GM19452 (cell line): ENCODE measurements at regions not wholly inside any gene's neighbourhood (a gene's known extent, or its start where the extent isn't known, plus 50 kb on each side); places are given as distances from the start of the nearest gene placed in this dataset.

Experiments
- ATAC-seq: cut with Tn5 transposase; IDR thresholded peaks from one replicate; pipeline ENCODE4 v1.9.1; 2021; ENCODE audit not compliant: unreplicated experiment

DNA sequence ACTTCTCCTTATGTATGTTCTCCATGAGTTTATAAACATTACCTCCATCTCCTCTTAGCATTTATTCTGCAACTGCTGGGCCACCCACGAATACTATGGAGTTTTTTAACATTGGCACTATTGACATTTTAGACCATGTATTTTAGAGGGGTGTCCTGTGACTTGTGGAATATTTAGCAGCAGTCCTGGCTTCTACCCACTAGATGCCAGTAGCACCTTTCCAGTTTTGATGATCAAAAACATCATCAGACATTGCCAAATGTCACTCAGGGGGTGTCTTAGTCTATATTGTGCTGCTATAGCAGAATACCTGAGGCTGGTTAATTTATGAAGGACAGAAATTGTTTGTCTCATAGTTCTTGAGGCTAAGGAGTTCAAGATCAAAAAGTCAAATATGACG, 187.5 kb upstream of the RORB start:
- ATAC-seq = no peak

DNA sequence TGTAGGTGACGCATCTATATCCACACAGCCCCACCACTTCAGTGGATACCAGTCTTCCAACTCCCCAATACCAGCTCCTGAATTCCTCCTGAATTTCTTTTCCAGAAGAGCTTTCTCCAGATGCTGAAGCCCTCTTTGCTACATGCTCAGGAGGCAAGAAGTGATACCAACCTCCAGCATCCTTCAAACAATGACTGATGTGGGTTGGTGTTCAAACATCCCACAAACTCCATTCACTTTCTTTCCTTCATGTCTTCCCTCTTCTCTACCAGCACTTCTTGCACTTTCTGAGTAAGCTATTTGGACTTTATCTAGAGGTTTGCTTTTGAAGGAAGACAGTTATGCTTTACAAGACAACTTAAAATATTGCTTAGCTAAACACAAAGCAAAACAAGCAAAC, 179.9 kb upstream of the RORB start:
- ATAC-seq = no peak

DNA sequence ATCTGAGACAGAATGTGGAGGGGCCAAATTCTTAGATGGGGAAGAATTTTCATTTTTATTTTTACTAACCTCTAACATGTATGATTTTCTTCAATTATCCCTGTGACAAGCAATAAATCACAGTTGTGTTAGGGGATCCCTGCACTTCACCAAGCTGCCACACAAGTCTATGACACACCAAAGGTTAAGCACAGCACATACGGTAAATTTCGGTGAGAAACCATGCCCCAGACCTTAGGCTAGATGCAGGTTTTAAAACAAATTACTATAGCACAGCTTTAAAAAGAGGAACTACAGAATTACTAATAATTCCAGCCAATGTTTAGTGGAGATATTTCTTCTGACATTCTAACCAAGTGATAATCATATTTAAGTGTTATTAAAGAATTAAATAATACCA, 175.7 kb upstream of the RORB start:
- ATAC-seq = no peak

DNA sequence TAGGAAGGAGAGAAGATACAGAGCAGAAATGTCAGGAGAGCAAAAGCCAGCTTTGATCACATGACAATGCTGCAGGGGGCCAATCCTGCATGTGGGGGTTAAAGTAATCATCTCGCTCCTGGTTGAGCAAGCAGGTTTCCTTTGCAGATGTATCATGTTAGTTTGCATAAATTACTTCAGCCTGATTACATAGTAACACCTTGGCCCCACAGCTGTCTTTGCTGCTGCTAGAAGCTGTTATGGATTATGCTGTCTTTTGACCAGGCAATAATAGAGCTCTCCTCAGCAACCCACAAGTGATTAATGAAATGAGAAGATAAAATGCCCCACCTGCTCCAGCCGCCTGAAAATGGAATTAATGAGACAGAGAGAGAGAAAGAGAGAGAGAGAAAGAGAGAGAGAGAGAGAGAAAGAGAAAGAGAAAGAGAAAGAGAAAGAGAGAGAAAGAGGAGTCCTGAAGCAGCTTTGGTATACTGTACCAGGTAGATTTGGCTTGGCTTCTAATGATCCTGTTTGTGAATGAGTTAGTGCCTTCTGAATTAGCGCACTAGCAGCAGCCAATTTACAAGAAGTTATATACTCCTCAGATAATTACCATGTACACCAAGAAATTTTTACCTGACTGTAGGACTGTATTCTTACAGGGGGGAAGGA, 174.3 kb upstream of the RORB start:
- ATAC-seq = no peak

DNA sequence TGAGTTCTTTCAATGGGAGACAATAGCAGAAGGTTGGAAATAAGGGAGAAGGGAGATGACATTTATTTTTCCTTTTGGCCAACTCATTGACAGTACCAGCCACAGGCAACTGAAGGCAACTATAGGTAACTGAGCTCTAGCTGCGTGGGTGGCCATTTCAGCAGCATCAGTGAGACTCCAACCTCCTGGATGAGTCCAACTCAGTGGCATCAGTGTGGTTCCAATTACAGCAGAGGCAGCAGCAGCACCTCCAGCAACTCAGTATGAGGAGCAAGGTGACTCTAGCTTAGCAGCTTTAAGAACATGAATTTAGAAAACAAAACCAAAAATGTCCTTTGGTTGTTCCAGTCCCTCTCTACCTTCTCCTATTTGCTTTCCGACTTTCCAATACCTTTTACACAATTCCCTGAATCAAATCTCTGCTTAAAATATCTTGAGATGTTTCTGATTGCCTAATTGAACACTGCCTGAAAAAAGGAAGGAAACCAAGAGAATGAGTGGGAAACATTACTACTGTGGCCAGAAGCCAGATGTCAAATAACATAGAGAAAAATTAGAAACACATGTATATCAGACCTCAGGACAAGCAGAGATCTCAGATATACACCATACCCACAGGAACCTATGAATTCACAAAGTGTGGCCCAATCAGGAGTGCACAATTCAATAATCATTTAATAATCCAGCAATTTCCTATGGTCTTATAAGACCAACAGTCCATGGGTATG, 166.5 kb upstream of the RORB start:
- no peak for ATAC-seq

DNA sequence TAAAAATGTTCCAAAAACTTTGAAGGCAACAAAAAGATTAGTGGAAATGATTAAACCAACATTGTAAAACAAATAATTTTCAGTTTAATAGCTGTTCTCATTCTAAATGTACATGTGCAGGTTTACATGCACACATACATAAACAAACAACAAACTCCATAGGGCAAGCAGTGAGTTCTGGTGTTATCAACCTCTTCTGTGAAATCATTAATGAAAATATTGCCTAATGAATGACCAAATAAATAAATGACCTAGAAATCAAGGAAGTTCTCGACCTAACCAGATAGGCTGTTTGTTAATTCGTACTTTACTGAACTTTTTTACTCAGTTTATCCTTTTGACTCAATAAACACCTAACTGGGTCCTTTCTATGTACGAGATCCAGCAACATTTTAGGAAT, 165.5 kb upstream of the RORB start:
- ATAC-seq = no peak

DNA sequence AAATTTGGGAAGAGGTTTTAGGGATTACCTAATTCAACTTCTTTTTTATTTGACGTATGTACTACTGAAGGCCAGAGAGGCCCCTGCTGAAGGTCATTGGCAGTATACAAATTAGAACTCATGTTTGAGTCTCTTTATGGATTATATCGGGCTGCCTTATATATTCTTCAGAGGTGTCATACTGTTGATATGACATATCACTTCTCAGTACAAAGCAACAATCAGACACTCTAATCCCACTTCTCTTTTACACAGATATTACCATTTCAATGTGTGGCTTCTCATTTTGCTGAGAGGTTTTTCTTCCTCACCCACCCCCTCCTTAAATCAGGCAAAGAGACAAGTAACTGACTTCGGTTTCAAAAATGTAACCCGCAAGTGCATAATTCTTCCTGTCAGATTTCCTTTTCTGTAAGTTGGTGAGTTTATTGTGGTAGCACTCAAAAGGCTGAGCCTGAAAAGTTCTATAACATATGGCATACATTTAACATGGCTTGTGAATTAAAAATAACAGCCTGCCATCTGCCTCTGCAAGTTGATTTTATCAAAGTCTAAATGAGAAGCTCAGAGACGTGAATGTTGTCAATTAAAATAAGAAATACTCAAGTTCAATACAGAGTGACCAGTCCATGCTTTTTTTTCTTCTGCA, 163.6 kb upstream of the RORB start:
- ATAC-seq = no peak

GRCh38 chr9:74334271-74334670, 162.9 kb upstream of the RORB start:
- no peak for ATAC-seq

GRCh38 chr9:74336161-74336560, 161.0 kb upstream of the RORB start:
- ATAC-seq = no peak

DNA sequence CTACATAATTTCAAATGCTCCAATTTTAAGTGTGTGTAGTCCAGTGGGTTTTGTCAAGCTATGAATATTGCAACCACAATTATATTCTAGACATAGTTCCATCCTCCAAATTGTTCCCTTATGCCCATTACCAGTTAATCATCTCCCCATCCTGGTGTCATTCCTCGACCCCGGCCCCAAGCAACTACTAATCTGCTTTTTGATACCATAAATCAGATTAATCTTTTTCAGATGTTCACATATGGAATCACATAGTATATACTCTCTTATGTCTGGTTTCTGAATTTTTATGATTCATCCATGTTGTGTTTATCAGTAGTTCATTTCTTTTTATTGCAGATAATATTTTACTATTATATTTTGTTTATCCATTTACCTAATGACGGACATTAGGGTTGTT, 148.4 kb upstream of the RORB start:
- no peak for ATAC-seq

- no peak for ATAC-seq
Measured at GRCh38 chr9:74355107-74355506, 142.0 kb upstream of the RORB start.

DNA sequence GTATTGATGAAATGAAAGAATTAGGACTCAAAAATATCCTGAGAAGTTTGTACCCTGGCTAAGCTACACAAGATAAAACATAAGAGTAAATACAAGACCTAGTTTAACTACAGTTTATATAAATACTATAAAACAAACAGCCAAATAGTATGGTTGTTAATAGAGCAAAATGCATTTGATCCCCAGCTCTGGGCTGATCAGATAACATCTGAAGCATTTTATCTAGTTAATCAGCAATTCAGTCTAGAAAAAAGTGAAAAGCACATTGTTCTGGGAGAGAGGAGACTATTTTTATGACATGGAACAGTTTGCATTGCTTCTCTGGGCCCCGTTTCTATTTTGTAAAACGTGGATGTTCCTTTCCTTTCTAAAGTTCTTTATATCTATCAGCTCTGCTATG, 139.6 kb upstream of the RORB start:
- no peak for ATAC-seq

- no peak for ATAC-seq
Measured at GRCh38 chr9:74358959-74359358, 138.2 kb upstream of the RORB start.

GRCh38 chr9:74361508-74361907, 135.6 kb upstream of the RORB start:
- ATAC-seq = no peak

DNA sequence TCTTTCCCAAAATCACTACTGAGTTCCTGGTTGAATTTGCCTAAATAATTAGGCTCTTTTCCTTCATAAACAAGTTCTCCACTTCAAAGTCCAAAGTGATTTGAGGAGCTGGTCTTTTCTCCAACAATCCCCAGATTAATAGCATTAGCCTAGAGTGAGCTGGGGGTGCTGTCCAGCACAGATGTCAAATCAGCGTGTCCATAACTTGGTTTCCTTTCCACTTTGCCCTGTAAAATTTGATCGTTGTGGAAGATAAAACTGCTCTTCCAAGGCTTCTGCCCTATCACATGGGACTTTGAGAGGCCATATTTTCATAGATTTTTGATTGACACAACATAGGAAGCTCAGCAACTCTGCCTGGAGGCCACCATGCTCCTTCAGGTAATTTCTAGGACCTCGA, 134.7 kb upstream of the RORB start:
- no peak for ATAC-seq

- no peak for ATAC-seq
Measured at GRCh38 chr9:74366111-74366510, 131.0 kb upstream of the RORB start.

GRCh38 chr9:74369844-74370243, 127.3 kb upstream of the RORB start:
- no peak for ATAC-seq

GRCh38 chr9:74373348-74373747, 123.8 kb upstream of the RORB start:
- no peak for ATAC-seq

DNA sequence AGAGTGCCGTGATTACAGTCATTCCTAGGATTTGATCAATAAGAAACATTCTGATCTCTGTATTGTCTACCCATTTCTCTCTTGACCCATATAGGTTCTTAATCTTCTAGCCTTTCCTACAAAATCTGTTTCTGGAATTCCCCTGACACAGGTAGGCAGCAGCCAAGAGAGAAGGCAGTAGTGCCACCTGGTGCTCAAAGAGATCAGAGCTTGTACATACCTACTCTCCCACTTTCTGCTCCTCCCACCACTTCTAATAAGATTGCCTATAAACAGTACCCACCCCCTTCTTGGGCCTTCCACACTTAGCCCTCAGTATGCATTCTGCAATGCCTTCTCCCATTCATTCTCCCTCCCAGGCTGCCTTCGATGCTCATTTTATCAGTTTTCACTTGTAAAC, 117.4 kb upstream of the RORB start:
- ATAC-seq = no peak

DNA sequence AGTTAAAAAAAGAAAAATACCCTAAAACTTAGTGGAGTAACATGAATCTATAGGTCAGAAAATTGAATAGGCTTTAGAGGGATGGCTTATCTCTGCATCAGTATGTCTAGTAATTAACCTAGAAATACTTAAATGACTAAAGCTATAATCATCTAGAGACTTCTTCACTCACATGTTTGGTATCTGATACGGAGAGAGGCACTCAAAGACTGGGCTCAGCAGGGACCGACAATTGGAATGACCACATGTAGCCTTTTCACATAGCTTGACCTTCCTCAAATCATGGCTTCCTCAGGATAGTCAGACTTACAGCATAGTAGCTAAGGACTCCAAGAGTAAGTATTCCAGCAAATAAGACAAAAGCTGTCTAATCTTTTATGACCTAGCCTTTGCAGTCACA, 105.3 kb upstream of the RORB start:
- no peak for ATAC-seq

DNA sequence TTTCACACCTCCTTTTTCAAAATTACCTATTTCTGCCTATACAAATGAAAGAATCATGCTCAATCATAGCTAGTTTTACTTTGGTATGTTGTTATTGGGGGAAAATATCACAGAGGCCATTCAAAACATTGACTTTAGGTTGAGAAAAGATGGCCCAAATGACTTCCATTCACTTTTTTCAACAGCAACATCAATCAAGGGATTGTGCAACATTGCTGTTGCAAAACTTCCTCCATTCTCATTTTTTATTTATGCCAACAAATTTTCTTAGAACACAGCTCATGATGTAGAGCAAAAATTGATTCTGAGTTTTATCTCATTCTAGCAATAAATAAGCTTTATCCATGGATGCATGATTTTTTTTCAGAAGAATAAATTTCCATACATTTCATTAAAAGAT, 93.6 kb upstream of the RORB start:
- ATAC-seq = no peak

GRCh38 chr9:74404620-74405019, 92.5 kb upstream of the RORB start:
- no peak for ATAC-seq
